Progenitor cell of endocrine pancreas (in vitro differentiated cells): ENCODE measurements at regions not wholly inside any gene's neighbourhood (a gene's known extent, or its start where the extent isn't known, plus 50 kb on each side); places are given as distances from the start of the nearest gene placed in this dataset.

Experiments used
- DNase-seq: peaks from one replicate; pipeline ENCODE4 v3.0.0; 2021; ENCODE audit warnings: low spot score; ENCODE audit not compliant: unreplicated experiment
- H3K27ac Mint-ChIP-seq: 2 replicates; pipeline ENCODE4 v1.8.0; 2021; ENCODE audit warnings: mild to moderate bottlenecking, moderate library complexity, mixed read lengths
- H3K27me3 Mint-ChIP-seq: 2 replicates; pipeline ENCODE4 v1.8.0; 2021; ENCODE audit warnings: mixed read lengths
- H3K36me3 Mint-ChIP-seq: 2 replicates; pipeline ENCODE4 v1.8.0; 2022; ENCODE audit warnings: mixed read lengths; ENCODE audit not compliant: insufficient read depth
- H3K4me1 Mint-ChIP-seq: 2 replicates; pipeline ENCODE4 v1.8.0; 2021; ENCODE audit warnings: low read depth, mixed read lengths
- H3K4me3 Mint-ChIP-seq: 2 replicates; pipeline ENCODE4 v1.8.0; 2021; ENCODE audit warnings: low read depth, mild to moderate bottlenecking, moderate library complexity, mixed read lengths
- H3K9me3 Mint-ChIP-seq: 2 replicates; pipeline ENCODE4 v1.8.0; 2021; ENCODE audit warnings: low read depth, mixed read lengths
- CTCF ChIP-seq: fragments of 200-600 bp; sonication (generic); IDR thresholded peaks from one replicate; pipeline ENCODE4 v1.5.0; 2021; ENCODE audit warnings: antibody characterized with exemption, mild to moderate bottlenecking; ENCODE audit not compliant: unreplicated experiment

- H3K27ac Mint-ChIP-seq = no peak overlapping the region
- TF ChIP-seq CTCF = no peak
- no peak overlapping the region for H3K4me3 Mint-ChIP-seq
These were observed 66.3 kb upstream of the TNRC6B start for GRCh38 chr22:40111451-40111850.

GRCh38 chr22:40112595-40112994 lies 65.1 kb upstream of the TNRC6B start:
- H3K9me3 Mint-ChIP-seq = no peaks in the 10 kb centered on the region
- no peaks in the 10 kb centered on the region for H3K27me3 Mint-ChIP-seq
- no peak for DNase-seq
- no peak overlapping the region for H3K4me3 Mint-ChIP-seq
- peak overlapping the region; percentile 78 for H3K27ac Mint-ChIP-seq
- no peaks in the 10 kb centered on the region for H3K36me3 Mint-ChIP-seq
- H3K4me1 Mint-ChIP-seq = peaks cover 9% of the 10 kb centered on the region
- TF ChIP-seq CTCF = no peak

More at GRCh38 chr22:40111451-40111850, 66.3 kb upstream of the TNRC6B start:
- Mint-ChIP-seq H3K27me3 (no peaks in the 10 kb centered on the region), H3K9me3 (no peaks in the 10 kb centered on the region), H3K36me3 (no peaks in the 10 kb centered on the region), H3K4me1 (peaks cover 9% of the 10 kb centered on the region)
- no peak for DNase-seq

DNA sequence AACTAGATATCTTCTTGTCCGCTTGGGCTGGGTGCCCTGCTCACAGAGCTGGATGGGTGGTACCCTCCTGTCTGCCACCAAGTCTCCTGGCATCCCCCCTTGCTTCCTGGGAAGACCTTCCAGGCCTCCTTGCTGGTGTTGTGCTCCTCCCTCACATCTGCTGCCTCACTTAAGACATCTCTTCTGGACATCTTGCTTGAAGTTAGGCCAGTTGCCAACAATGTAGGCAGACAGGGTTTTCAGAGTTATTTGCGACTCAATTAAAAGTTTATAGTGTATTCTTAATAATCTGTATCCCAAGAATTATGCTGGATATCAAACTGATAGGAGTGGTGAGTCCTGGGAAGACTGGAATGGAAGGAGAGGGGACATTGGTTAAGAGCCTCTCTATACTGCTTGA lies 64.0 kb upstream of the TNRC6B start:
- H3K36me3 Mint-ChIP-seq = no peaks in the 10 kb centered on the region
- DNase-seq = no peak
- no peak overlapping the region for H3K4me3 Mint-ChIP-seq
- H3K4me1 Mint-ChIP-seq = peaks cover 9% of the 10 kb centered on the region
- H3K9me3 Mint-ChIP-seq = no peaks in the 10 kb centered on the region
- no peak for TF ChIP-seq CTCF
- no peaks in the 10 kb centered on the region for H3K27me3 Mint-ChIP-seq
- no peak overlapping the region for H3K27ac Mint-ChIP-seq

GRCh38 chr22:40114411-40114810 lies 63.3 kb upstream of the TNRC6B start:
- DNase-seq = no peak

GRCh38 chr22:40116496-40117200 lies 61.1 kb upstream of the TNRC6B start:
- Mint-ChIP-seq H3K27me3 (no peaks in the 10 kb centered on the region), H3K9me3 (no peaks in the 10 kb centered on the region), H3K27ac (no peak overlapping the region), H3K4me3 (no peak overlapping the region), H3K4me1 (peaks cover 4% of the 10 kb centered on the region), H3K36me3 (no peaks in the 10 kb centered on the region)
- no peak for DNase-seq
- no peak for TF ChIP-seq CTCF

More at GRCh38 chr22:40114411-40114810, 63.3 kb upstream of the TNRC6B start:
- H3K4me1 Mint-ChIP-seq = peaks cover 9% of the 10 kb centered on the region
- no peak overlapping the region for H3K27ac Mint-ChIP-seq
- no peaks in the 10 kb centered on the region for H3K27me3 Mint-ChIP-seq
- no peak overlapping the region for H3K4me3 Mint-ChIP-seq
- TF ChIP-seq CTCF = no peak
- H3K36me3 Mint-ChIP-seq = no peaks in the 10 kb centered on the region
- H3K9me3 Mint-ChIP-seq = no peaks in the 10 kb centered on the region
